ENCODE measurements at regions not wholly inside any gene's neighbourhood (a gene's known extent, or its start where the extent isn't known, plus 50 kb on each side); places are given as distances from the start of the nearest gene placed in this dataset.

DNA sequence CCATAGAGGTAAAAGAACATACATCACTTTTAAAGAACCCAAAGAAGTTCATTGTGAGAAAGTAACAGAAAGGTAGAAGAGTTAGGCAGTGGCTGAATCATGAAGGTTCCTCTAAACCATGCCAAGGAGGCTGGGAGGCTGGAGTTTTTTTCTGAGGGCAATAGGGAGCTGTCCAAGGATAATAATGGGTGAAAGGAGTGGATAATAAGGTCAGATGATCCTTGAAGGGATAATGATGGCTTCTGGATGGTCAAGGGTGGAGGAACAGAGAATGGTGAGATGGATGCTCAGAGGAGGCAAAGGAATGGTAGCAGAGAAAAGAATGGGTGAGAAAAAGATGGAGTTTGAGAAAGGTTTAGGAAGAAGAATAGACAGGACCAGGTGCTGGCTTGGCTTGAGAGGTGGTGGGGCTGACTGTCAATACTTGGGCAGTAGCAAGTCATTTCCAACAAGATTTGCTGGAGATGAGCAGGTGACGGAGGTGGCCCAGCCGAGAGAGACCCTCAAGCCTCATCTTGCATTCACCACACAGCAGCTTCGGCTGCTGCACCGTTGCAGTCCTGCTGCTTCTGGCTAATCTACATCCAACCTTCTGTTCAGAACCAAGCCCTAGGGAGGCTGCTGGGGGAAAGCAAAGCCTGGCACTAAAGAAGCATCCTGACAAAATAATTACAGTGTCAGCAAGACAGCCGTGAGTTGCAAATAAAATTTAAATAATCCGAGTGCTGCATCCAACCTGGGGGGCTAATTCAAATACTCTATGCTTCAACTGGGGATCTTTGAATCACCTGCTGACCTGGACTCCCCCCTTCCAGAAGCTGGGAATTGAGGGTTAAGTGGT lies 131.2 kb upstream of the KCNG1 start:
- no peak for DNase-seq (ENCODE audit: insufficient read length)
- FAIRE-seq: no peak
- TF ChIP-seq POLR2AphosphoS5 (IDR thresholded peaks at IDR 0.05; ENCODE audit: low read depth, low read length) (no peak), POLR2A (IDR thresholded peaks at IDR 0.05; ENCODE audit: low read depth, low read length) (no peak), TAF1 (IDR thresholded peaks at IDR 0.05; ENCODE audit: borderline replicate concordance, low read depth, low read length) (no peak)

DNA sequence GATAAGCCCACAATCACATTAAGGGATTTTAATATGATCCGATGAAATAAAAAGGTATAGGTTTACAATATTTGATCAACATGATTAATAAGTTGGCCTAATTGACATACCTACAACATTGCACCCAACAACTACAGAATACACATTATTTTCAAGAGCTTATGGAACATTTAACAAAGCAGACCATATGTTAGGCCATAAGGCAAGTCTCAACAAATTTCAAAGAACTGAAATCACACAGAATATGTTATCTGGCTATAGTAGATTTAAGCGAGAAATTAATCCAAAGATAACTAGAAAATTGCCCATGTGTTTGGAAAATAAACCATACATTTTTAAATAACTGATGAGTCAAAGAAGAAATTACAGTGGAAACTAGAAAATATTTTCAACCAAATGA lies 126.0 kb upstream of the KCNG1 start:
- TF ChIP-seq POLR2AphosphoS5 (IDR thresholded peaks at IDR 0.05; ENCODE audit: low read depth, low read length): no peak
- TF ChIP-seq TAF1 (IDR thresholded peaks at IDR 0.05; ENCODE audit: borderline replicate concordance, low read depth, low read length): no peak
- TF ChIP-seq POLR2A (IDR thresholded peaks at IDR 0.05; ENCODE audit: low read depth, low read length): no peak
- DNase-seq (ENCODE audit: insufficient read length) (no peak), FAIRE-seq (no peak)

DNA sequence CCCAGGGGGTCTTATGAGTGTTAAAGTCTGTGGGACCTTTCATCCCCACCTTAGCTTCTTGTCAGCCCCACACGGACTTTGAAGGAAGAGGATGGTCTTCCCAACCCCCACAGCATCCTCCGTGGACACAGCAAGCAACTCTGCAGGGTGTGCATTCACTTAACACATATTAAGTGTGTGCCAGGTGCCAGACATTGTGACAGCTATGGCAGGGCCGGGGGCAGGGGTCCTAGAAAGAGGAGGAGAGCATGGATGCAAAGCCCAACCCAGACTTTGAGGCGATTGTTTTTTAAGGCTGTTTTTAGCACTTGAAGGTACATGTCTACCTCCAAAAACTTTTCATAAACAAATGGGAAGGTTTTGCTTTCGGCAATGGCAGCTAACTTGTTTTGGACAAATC lies 121.6 kb upstream of the KCNG1 start:
- no peak for DNase-seq (ENCODE audit: insufficient read length)
- FAIRE-seq: no peak
- TF ChIP-seq POLR2A (IDR thresholded peaks at IDR 0.05; ENCODE audit: low read depth, low read length): no peak
- TF ChIP-seq TAF1 (IDR thresholded peaks at IDR 0.05; ENCODE audit: borderline replicate concordance, low read depth, low read length): no peak
- TF ChIP-seq POLR2AphosphoS5 (IDR thresholded peaks at IDR 0.05; ENCODE audit: low read depth, low read length): no peak

DNA sequence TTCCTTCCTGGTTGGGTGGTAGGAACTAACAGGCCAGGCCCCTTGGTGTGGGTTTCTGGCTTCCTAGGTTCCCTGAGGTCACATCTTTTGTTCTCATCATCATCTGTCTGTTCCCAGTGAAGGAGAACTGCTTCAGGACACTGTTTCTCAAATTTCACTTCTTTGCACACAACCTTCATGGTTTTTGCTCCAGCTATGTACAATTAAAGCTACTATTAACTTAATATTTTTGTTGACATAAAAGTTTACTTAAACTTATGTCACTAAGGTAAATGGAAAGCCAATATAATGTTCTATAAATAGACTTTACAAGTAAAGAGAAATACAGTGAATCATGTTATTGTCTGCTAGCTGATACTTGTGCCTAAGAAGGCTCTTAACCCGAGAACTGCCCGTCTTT lies 120.7 kb upstream of the KCNG1 start:
- FAIRE-seq: no peak
- no peak for DNase-seq (ENCODE audit: insufficient read length)
- TF ChIP-seq POLR2A (IDR thresholded peaks at IDR 0.05; ENCODE audit: low read depth, low read length): no peak
- TF ChIP-seq POLR2AphosphoS5 (IDR thresholded peaks at IDR 0.05; ENCODE audit: low read depth, low read length): no peak
- TF ChIP-seq TAF1 (IDR thresholded peaks at IDR 0.05; ENCODE audit: borderline replicate concordance, low read depth, low read length): no peak

DNA sequence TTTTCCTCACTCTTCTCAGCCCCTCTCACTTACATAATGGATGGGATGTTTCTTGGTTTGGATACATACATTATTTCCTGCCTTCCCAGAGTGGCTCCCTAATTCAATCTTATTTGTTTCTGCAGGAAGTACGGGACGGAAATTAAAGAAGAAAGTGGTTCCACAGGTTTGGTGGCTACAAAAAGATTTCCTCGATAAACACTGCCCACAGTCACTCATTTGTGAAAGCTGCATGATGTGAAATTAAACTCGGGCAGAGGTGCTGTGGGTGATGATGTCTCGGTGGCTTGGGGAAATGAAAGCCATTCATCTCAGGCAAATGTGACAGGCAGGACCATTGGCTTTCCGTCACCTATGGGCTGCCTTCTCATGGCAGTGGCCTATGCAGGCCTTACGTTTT lies 119.5 kb upstream of the KCNG1 start:
- TF ChIP-seq POLR2A (IDR thresholded peaks at IDR 0.05; ENCODE audit: low read depth, low read length): no peak
- TF ChIP-seq TAF1 (IDR thresholded peaks at IDR 0.05; ENCODE audit: borderline replicate concordance, low read depth, low read length): no peak
- TF ChIP-seq POLR2AphosphoS5 (IDR thresholded peaks at IDR 0.05; ENCODE audit: low read depth, low read length): no peak
- DNase-seq (ENCODE audit: insufficient read length) (no peak), FAIRE-seq (no peak)

DNA sequence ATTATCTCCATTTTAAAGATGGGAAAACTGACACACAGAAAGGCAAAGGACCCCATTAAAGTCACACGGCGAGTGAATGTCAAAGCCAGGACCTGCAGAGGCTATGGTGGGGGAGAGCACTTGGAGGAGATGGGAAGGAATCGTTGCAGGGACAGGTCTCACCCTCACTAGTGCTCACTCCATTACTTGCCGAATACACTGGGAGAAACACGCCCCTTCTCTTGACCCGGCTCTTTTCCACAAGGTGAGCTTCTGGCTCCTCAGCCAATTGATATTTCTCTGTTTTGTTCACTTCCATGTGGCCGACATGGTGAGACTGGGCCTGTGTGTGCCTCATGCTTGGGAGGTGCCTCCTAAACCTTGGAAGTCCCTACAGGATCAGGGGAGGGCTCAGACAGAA lies 117.8 kb upstream of the KCNG1 start:
- no peak for TF ChIP-seq TAF1 (IDR thresholded peaks at IDR 0.05; ENCODE audit: borderline replicate concordance, low read depth, low read length)
- TF ChIP-seq POLR2AphosphoS5 (IDR thresholded peaks at IDR 0.05; ENCODE audit: low read depth, low read length): no peak
- no peak for TF ChIP-seq POLR2A (IDR thresholded peaks at IDR 0.05; ENCODE audit: low read depth, low read length)
- no peak for DNase-seq (ENCODE audit: insufficient read length)
- FAIRE-seq: no peak

DNA sequence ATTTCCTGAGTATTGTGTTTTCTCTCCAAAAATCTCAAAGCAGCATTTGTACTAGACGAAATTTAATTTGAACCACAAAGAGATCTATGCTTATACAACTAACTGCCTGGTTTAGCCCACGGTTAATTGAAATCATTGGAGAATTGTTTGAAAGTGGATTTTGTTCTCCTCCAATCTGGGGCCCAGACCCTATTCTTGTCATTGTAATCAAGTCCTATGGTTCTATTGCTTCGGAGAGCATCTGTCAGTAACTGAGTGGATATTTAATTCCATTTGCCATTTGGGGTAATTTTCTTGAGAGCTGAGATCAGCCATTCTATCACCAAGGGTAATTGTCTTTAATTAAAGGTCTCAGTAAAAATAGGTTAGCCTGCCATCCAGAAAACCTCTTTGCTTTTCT lies 117.0 kb upstream of the KCNG1 start:
- no peak for TF ChIP-seq POLR2AphosphoS5 (IDR thresholded peaks at IDR 0.05; ENCODE audit: low read depth, low read length)
- no peak for TF ChIP-seq POLR2A (IDR thresholded peaks at IDR 0.05; ENCODE audit: low read depth, low read length)
- TF ChIP-seq TAF1 (IDR thresholded peaks at IDR 0.05; ENCODE audit: borderline replicate concordance, low read depth, low read length): no peak
- FAIRE-seq: no peak
- no peak for DNase-seq (ENCODE audit: insufficient read length)

DNA sequence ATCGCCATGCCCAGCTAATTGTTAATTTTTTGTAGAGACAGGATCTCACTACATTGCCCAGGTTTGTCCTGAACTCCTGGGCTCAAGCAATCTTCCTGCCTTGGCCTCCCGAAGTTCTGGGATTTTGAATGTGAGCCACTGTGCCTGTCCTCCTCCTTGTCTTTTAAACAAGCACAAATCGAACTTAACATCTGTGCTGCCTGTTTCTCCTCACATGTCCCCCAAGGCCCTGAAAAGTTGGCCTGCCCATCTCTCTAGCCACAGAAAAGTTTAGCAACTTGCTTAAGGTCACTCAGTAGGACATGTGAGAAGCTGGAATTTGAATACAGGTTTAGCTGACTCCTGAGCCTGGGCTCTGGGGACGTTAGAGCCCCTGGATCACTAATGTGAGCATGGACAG lies 115.7 kb upstream of the KCNG1 start:
- FAIRE-seq: no peak
- DNase-seq (ENCODE audit: insufficient read length): no peak
- TF ChIP-seq POLR2AphosphoS5 (IDR thresholded peaks at IDR 0.05; ENCODE audit: low read depth, low read length): no peak

DNA sequence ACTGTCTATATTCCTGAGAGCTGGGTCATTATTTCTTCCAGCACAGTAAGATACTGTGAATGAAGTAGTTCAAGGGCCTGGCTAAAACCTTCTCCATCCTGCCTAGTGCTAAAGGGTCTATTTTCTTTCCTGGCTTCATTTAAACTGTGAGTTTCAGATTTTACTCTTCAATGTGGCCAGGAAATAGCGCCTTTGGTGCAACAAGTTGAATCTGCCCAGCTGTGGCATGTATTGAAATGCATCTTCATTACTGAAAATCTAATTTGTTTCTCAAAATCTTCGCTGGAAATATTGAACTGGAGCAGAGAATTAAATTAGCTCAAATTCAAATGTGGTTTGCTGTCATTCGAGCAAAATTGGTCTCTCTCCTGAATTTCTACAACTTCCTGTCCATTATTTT lies 114.6 kb upstream of the KCNG1 start:
- TF ChIP-seq TAF1 (IDR thresholded peaks at IDR 0.05; ENCODE audit: borderline replicate concordance, low read depth, low read length): no peak
- no peak for TF ChIP-seq POLR2AphosphoS5 (IDR thresholded peaks at IDR 0.05; ENCODE audit: low read depth, low read length)
- no peak for TF ChIP-seq POLR2A (IDR thresholded peaks at IDR 0.05; ENCODE audit: low read depth, low read length)
- no peak for DNase-seq (ENCODE audit: insufficient read length)
- no peak for FAIRE-seq

DNA sequence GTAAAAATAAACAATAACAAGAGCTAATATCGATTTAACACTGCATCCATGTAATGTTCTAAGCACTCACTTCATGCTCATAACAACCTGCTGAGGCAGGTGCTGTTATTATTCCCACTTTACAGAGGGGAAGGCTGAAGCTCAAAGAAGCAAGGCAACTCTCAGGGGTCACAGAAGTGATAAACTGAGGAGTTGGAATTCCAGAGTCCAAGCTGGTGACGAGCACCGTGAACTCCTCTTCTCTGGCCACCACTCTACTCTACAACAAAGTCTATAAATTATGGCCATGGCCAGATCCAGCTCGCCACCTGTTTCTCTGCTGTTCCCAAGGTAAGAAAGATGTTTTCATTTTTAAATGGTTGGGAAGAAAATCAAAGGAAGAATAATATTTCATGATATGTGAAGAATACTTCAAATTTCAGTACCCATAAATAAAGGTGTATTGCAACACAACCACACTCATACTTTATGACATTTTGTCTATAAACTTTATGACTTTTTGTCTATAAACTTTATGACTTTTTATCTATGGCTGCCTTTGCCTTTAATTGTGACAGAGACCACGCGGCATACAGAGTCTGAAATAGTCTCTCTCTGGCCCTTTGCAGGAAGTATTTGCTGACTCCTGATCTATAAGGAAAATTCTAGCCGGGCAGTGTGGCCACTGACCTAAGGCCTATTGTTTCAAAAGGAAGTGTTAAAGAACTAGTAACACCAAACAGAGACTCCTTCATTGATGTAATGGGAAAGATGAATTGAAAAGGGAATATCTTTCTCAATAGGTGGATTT lies 113.2 kb upstream of the KCNG1 start:
- FAIRE-seq (no peak), DNase-seq (ENCODE audit: insufficient read length) (no peak)
- TF ChIP-seq TAF1 (IDR thresholded peaks at IDR 0.05; ENCODE audit: borderline replicate concordance, low read depth, low read length) (no peak), POLR2A (IDR thresholded peaks at IDR 0.05; ENCODE audit: low read depth, low read length) (no peak), POLR2AphosphoS5 (IDR thresholded peaks at IDR 0.05; ENCODE audit: low read depth, low read length) (no peak)

DNA sequence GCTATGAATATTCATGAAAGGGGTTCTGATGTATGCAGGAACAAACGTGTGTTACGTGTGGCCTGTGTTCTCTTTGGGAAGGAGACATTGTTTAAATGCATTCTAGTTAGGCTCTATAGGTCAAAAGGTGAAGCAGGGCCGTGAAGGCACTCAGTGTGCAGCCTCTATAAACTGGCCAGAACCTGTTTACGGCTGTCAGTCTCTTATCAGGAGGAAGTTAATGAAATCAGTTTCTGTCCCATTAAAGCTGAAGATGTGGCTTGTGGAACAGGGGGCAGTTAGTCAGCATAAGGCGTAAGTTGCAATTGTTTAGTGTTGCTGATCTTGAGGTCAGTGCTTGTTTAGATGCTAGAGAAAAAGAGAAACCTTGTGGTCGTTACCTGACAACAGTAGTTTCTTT lies 111.5 kb upstream of the KCNG1 start:
- no peak for FAIRE-seq
- no peak for DNase-seq (ENCODE audit: insufficient read length)
- no peak for TF ChIP-seq POLR2AphosphoS5 (IDR thresholded peaks at IDR 0.05; ENCODE audit: low read depth, low read length)
- no peak for TF ChIP-seq POLR2A (IDR thresholded peaks at IDR 0.05; ENCODE audit: low read depth, low read length)
- no peak for TF ChIP-seq TAF1 (IDR thresholded peaks at IDR 0.05; ENCODE audit: borderline replicate concordance, low read depth, low read length)

DNA sequence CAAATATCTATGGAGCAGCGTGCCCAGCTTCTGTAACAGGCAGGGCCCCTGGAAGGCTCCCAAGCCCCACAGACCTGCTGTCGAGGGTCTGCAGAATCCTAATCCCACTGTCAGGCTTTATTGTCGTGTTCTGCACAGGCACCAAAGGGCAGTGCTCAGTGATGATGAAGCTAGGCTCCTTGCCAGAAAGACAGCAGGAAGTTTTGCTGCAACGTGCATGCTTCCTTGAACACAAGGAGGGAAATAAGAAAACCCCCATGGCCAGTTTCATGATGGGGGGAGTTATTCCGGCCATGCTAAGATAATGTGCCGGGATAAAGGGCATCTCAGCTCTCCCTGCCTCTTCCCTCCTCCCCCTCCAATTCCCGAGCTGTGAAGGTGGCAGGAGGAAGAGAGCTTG lies 109.4 kb upstream of the KCNG1 start:
- DNase-seq (ENCODE audit: insufficient read length) (no peak), FAIRE-seq (no peak)
- TF ChIP-seq POLR2A (IDR thresholded peaks at IDR 0.05; ENCODE audit: low read depth, low read length) (no peak), POLR2AphosphoS5 (IDR thresholded peaks at IDR 0.05; ENCODE audit: low read depth, low read length) (no peak), TAF1 (IDR thresholded peaks at IDR 0.05; ENCODE audit: borderline replicate concordance, low read depth, low read length) (no peak)
